ENCODE measurements at regions not wholly inside any gene's neighbourhood (a gene's known extent, or its start where the extent isn't known, plus 50 kb on each side); places are given as distances from the start of the nearest gene placed in this dataset.
"Not testable (repeated sequence)": the region's sequence is repeated elsewhere in the genome, so short reads cannot be mapped to it uniquely, and the experiment has no call there.

GRCh38 chr2:95686056-95686825, 94.4 kb downstream of the TRIM43 start:
- TF ChIP-seq CTCF (IDR thresholded peaks at IDR 0.05 in 8 of 11, conservative IDR thresholded peaks at IDR 0.05 in 3 of 11); POLR2A (IDR thresholded peaks at IDR 0.05): not testable (repeated sequence)
- TF ChIP-seq POLR2AphosphoS5 (IDR thresholded peaks at IDR 0.05) = peak in 1 of 3 donors; percentile 19

Measured in spleen (tissue), 7 donors.